ENCODE measurements at regions not wholly inside any gene's neighbourhood (a gene's known extent, or its start where the extent isn't known, plus 50 kb on each side); places are given as distances from the start of the nearest gene placed in this dataset.

DNA sequence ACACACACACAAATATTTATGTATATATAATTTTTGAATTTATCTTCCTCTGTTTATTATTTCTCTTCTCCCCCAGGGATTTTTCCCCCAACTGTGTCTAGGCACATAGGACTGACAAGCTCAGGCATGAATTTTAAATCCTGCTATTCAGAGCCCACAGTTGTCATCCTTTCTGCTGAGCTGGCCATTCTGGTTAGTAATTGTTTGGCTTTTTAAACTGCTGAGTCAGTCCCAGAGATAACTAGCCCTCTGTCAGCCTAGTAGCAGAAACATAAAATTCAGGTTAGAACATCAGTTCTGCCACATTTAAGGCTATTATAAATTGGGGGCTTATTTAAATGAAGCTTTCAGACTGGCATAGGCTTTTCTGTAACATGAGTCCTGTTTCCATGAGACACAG is 151.7 kb upstream of the MAOA start:
- no peak overlapping the region for H3K27ac ChIP-seq (ENCODE audit: low read depth, low read length)
- no peak for DNase-seq (ENCODE audit: low read depth, low spot score)
- TF ChIP-seq, protein P1, sequence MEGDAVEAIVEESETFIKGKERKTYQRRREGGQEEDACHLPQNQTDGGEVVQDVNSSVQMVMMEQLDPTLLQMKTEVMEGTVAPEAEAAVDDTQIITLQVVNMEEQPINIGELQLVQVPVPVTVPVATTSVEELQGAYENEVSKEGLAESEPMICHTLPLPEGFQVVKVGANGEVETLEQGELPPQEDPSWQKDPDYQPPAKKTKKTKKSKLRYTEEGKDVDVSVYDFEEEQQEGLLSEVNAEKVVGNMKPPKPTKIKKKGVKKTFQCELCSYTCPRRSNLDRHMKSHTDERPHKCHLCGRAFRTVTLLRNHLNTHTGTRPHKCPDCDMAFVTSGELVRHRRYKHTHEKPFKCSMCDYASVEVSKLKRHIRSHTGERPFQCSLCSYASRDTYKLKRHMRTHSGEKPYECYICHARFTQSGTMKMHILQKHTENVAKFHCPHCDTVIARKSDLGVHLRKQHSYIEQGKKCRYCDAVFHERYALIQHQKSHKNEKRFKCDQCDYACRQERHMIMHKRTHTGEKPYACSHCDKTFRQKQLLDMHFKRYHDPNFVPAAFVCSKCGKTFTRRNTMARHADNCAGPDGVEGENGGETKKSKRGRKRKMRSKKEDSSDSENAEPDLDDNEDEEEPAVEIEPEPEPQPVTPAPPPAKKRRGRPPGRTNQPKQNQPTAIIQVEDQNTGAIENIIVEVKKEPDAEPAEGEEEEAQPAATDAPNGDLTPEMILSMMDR (IDR thresholded peaks at IDR 0.05; ENCODE audit: low read depth, low read length): no peak
- no peaks in the 10 kb centered on the region for H3K27me3 ChIP-seq (ENCODE audit: control insufficient read depth, insufficient read depth, low read length)
- H3K9me3 ChIP-seq (ENCODE audit: control insufficient read depth, insufficient read depth, low read length): no peaks in the 10 kb centered on the region
- ChIA-PET POLR2A (no interaction called here), CTCF (no interaction called here)
- H3K4me3 ChIP-seq (ENCODE audit: low read depth, low read length): no peak overlapping the region

DNA sequence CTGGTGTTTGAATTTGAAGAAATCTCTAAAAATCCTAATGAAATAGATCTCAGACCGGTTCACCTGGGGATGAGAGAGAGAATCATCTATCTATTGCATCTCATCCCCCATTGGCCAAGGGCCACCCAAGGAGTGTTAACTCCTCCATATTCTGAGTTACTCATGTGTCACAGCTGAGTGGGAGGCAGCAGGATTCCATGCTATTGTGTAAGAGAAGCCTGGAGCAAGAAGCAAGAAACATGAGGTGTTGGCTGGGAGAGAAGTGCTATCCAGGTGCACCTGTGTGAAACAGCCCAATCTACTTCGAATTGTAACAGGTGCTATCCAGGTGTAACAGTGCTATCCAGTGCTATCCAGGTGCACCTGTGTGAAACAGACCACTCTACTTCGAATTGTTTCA is 150.3 kb upstream of the MAOA start:
- TF ChIP-seq, protein P1 (IDR thresholded peaks at IDR 0.05; ENCODE audit: low read depth, low read length): no peak
- CTCF ChIA-PET: no interaction called here
- POLR2A ChIA-PET: no interaction called here

DNA sequence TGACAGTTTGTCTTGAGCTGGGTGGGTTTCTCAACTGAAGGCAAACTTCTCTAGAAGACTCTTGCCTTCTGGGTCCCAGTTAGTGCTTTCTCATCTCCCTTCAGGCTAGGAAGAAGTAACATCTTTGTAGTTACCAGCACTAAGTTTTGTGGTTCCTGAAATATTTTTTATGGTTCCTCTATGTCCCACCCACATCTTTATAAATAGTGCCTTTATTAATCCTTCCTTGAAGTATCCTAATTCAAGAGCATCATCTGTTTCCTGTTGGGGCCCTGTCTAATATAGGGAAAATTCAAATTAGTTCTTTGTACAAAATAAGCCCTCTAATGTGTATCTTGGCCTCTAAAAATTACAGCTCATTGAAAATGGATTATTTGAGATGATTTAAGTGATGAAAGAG is 147.4 kb upstream of the MAOA start:
- ChIA-PET POLR2A (no interaction called here), CTCF (no interaction called here)
- TF ChIP-seq, protein P1 (IDR thresholded peaks at IDR 0.05; ENCODE audit: low read depth, low read length): no peak
- no peak for DNase-seq (ENCODE audit: low read depth, low spot score)
- no peaks in the 10 kb centered on the region for H3K9me3 ChIP-seq (ENCODE audit: control insufficient read depth, insufficient read depth, low read length)
- no peak overlapping the region for H3K4me3 ChIP-seq (ENCODE audit: low read depth, low read length)
- H3K27me3 ChIP-seq (ENCODE audit: control insufficient read depth, insufficient read depth, low read length): no peaks in the 10 kb centered on the region
- H3K27ac ChIP-seq (ENCODE audit: low read depth, low read length): no peak overlapping the region

More for the DNA sequence above, 150.3 kb upstream of the MAOA start:
- Histone ChIP-seq H3K27ac (ENCODE audit: low read depth, low read length) (no peak overlapping the region), H3K27me3 (ENCODE audit: control insufficient read depth, insufficient read depth, low read length) (no peaks in the 10 kb centered on the region), H3K4me3 (ENCODE audit: low read depth, low read length) (no peak overlapping the region), H3K9me3 (ENCODE audit: control insufficient read depth, insufficient read depth, low read length) (no peaks in the 10 kb centered on the region)
- no peak for DNase-seq (ENCODE audit: low read depth, low spot score)

DNA sequence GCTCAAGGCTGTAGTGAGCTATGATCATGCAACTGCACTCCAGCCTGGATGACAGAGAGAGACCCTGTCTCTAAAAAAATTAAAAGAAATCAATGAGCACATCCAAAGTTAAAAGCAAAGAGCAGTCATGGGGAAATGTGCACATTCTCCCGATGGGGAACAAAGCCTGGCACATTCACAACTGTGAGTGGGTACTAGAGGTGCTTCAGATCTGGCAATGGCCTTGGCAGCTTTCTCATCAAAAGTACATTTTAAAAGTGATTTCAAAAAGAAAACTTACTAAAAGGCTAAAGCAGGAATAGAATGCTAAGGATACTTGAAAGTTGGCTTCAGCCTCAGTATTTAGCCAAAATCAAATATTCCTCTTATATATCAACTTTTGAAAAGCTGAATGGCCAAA is 145.9 kb upstream of the MAOA start:
- no peak for DNase-seq (ENCODE audit: low read depth, low spot score)
- Histone ChIP-seq H3K27me3 (ENCODE audit: control insufficient read depth, insufficient read depth, low read length) (no peaks in the 10 kb centered on the region), H3K27ac (ENCODE audit: low read depth, low read length) (no peak overlapping the region), H3K9me3 (ENCODE audit: control insufficient read depth, insufficient read depth, low read length) (no peaks in the 10 kb centered on the region), H3K4me3 (ENCODE audit: low read depth, low read length) (no peak overlapping the region)
- ChIA-PET POLR2A (no interaction called here), CTCF (no interaction called here)
- TF ChIP-seq, protein P1 (IDR thresholded peaks at IDR 0.05; ENCODE audit: low read depth, low read length): no peak

DNA sequence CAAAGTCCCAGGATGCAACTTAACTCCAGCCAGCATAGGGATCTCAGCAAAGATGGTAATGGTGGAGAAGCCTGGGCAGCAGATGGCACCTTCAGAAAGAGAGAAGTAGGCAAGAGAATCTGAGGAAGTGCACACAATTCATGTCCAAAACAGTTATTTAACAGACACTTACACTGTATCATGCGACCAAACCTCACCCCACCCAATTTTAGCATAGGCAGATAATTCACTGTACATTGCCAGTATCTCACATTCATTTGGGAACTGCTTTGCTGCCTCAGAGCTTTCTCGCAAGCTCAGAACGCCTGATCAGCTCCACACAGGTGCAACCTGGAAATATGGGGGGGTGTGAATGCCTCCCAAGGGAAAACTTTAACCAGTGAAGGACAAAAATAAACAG is 143.0 kb upstream of the MAOA start:
- TF ChIP-seq, protein P1 (IDR thresholded peaks at IDR 0.05; ENCODE audit: low read depth, low read length): no peak
- Histone ChIP-seq H3K9me3 (ENCODE audit: control insufficient read depth, insufficient read depth, low read length) (no peaks in the 10 kb centered on the region), H3K27me3 (ENCODE audit: control insufficient read depth, insufficient read depth, low read length) (no peaks in the 10 kb centered on the region), H3K4me3 (ENCODE audit: low read depth, low read length) (no peak overlapping the region), H3K27ac (ENCODE audit: low read depth, low read length) (no peak overlapping the region)
- no peak for DNase-seq (ENCODE audit: low read depth, low spot score)
- ChIA-PET POLR2A (no interaction called here), CTCF (no interaction called here)
